ENCODE measurements at regions not wholly inside any gene's neighbourhood (a gene's known extent, or its start where the extent isn't known, plus 50 kb on each side); places are given as distances from the start of the nearest gene placed in this dataset.

GRCh38 chr15:56530157-56530556 is 65.2 kb upstream of the MNS1 start:
- ATAC-seq (no peak), DNase-seq (no peak)
- H3K4me1 ChIP-seq = no peaks in the 10 kb centered on the region
- H3K27me3 ChIP-seq (ENCODE audit: low read depth) = no peaks in the 10 kb centered on the region
- H3K27ac ChIP-seq = no peak overlapping the region
- H3K36me3 ChIP-seq = no peaks in the 10 kb centered on the region
- intact Hi-C loops (cut with DNase I) = no loop called here
- no peak for TF ChIP-seq CTCF (IDR thresholded peaks at IDR 0.05)
- no peak overlapping the region for H3K4me3 ChIP-seq
- no peaks in the 10 kb centered on the region for H3K9me3 ChIP-seq

- TF ChIP-seq CTCF (IDR thresholded peaks at IDR 0.05) = no peak
- Histone ChIP-seq H3K4me3 (no peak overlapping the region), H3K4me1 (no peaks in the 10 kb centered on the region), H3K27me3 (ENCODE audit: low read depth) (no peaks in the 10 kb centered on the region), H3K27ac (no peak overlapping the region), H3K9me3 (no peaks in the 10 kb centered on the region), H3K36me3 (no peaks in the 10 kb centered on the region)
- no peak for ATAC-seq
- no peak for DNase-seq
- intact Hi-C loops (cut with DNase I) = no loop called here
These were observed 63.2 kb upstream of the MNS1 start for GRCh38 chr15:56528136-56528535.

GRCh38 chr15:56524915-56525314 is 60.0 kb upstream of the MNS1 start:
- H3K27me3 ChIP-seq (ENCODE audit: low read depth) = no peaks in the 10 kb centered on the region
- H3K27ac ChIP-seq = no peak overlapping the region
- ATAC-seq (no peak), DNase-seq (no peak)
- no peaks in the 10 kb centered on the region for H3K4me1 ChIP-seq
- TF ChIP-seq CTCF (IDR thresholded peaks at IDR 0.05) = no peak
- H3K4me3 ChIP-seq = no peak overlapping the region
- H3K36me3 ChIP-seq = no peaks in the 10 kb centered on the region
- intact Hi-C loops (cut with DNase I) = no loop called here
- H3K9me3 ChIP-seq = no peaks in the 10 kb centered on the region

- H3K27me3 ChIP-seq (ENCODE audit: low read depth) = no peaks in the 10 kb centered on the region
- no peak overlapping the region for H3K4me3 ChIP-seq
- DNase-seq = no peak
- no peaks in the 10 kb centered on the region for H3K36me3 ChIP-seq
- no peaks in the 10 kb centered on the region for H3K9me3 ChIP-seq
- no peaks in the 10 kb centered on the region for H3K4me1 ChIP-seq
- ATAC-seq = no peak
- intact Hi-C loops (cut with DNase I) = no loop called here
- H3K27ac ChIP-seq = no peak overlapping the region
- no peak for TF ChIP-seq CTCF (IDR thresholded peaks at IDR 0.05)
These were observed 58.6 kb upstream of the MNS1 start for GRCh38 chr15:56523521-56523920.

GRCh38 chr15:56519000-56519399 is 54.1 kb upstream of the MNS1 start:
- no peaks in the 10 kb centered on the region for H3K27me3 ChIP-seq (ENCODE audit: low read depth)
- no peak overlapping the region for H3K4me3 ChIP-seq
- no peaks in the 10 kb centered on the region for H3K36me3 ChIP-seq
- H3K9me3 ChIP-seq = no peaks in the 10 kb centered on the region
- no peak for DNase-seq
- no peak for ATAC-seq
- H3K4me1 ChIP-seq = no peaks in the 10 kb centered on the region
- no peak overlapping the region for H3K27ac ChIP-seq
- TF ChIP-seq CTCF (IDR thresholded peaks at IDR 0.05) = no peak
- intact Hi-C loops (cut with DNase I) = no loop called here
